Esophagus squamous epithelium (tissue), 4 donors: ENCODE measurements at regions not wholly inside any gene's neighbourhood (a gene's known extent, or its start where the extent isn't known, plus 50 kb on each side); places are given as distances from the start of the nearest gene placed in this dataset.

ENCODE experiments used
- POLR2A ChIP-seq, 4 donors: fragments of 450-650 bp; IDR thresholded peaks; one replicate each; pipeline ENCODE4 v1.6.1; 2017; ENCODE audit warnings: antibody characterized with exemption in 4 of 4, mild to moderate bottlenecking in 4 of 4, moderate library complexity in 3 of 4
- TF ChIP-seq, protein P1 (sequence below), 6 experiments: fragments of 450-650 bp in 4 of 6; fragments of 200-600 bp in 2 of 6; sonication (generic) in 2 of 6; IDR thresholded peaks; one replicate each; pipeline ENCODE4 v1.5.1; 2016 to 2019; ENCODE audit warnings: antibody characterized with exemption in 6 of 6, mild to moderate bottlenecking in 4 of 6, moderate library complexity in 4 of 6

DNA sequence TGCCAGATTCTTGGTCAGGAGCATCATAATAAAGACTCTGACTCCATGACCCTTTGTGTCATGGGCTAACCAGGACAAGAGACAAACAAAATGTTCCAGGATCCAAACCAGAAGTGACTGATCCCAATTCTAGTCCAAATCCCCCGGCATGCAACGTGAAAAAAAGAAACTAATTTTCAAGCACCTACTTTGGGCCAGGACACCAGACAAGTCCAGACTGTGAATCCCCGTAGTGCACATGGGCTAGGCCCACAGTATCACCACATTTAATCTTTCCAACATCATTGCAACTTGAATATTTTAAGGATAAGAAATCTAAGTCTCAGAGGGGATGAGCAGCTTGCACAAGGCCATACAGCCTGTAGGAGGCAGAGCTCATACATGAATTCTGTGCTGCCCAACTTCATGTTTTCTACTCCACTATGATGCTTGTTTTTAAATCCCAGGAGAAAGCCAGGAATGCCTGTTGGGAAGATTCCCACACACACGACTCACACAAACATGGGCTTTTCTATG, 365.7 kb downstream of the NPIPA8 start:
- TF ChIP-seq, protein P1, sequence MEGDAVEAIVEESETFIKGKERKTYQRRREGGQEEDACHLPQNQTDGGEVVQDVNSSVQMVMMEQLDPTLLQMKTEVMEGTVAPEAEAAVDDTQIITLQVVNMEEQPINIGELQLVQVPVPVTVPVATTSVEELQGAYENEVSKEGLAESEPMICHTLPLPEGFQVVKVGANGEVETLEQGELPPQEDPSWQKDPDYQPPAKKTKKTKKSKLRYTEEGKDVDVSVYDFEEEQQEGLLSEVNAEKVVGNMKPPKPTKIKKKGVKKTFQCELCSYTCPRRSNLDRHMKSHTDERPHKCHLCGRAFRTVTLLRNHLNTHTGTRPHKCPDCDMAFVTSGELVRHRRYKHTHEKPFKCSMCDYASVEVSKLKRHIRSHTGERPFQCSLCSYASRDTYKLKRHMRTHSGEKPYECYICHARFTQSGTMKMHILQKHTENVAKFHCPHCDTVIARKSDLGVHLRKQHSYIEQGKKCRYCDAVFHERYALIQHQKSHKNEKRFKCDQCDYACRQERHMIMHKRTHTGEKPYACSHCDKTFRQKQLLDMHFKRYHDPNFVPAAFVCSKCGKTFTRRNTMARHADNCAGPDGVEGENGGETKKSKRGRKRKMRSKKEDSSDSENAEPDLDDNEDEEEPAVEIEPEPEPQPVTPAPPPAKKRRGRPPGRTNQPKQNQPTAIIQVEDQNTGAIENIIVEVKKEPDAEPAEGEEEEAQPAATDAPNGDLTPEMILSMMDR (IDR thresholded peaks at IDR 0.05): no peak
- TF ChIP-seq POLR2A (IDR thresholded peaks at IDR 0.05): no peak
